ENCODE measurements at regions not wholly inside any gene's neighbourhood (a gene's known extent, or its start where the extent isn't known, plus 50 kb on each side); places are given as distances from the start of the nearest gene placed in this dataset.
"Not testable (repeated sequence)": the region's sequence is repeated elsewhere in the genome, so short reads cannot be mapped to it uniquely, and the experiment has no call there.

DNA sequence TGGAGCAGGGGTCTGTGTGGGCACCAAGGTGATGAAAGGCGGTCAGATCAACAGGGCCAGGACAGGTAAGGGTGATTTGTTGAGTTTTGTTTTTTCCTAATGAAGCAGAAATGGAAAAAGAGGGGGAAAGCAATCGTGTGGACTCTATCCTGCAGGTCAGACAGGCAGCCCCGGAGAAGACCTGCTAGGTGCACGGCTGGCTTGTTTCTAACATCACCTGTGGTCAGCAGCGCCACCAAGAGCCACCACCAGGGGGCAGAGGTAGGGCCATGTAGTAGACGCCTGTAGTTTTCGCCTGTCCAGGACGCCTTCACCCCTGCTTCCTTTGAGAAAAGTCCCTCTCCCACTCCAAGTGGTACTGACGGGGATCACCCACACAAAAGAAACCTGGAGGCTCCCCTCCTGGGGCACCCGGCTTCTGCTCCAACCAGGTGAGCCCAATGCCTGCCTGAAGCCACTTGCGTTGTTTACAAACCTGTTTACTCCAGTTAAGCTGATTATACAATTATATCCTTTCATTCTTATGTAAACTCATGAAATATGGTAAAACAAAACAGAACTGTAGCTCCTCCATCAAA is 54.2 kb upstream of the SEC14L1 start:
- Histone ChIP-seq H3K27me3 (ENCODE audit: insufficient read depth, low read depth) (no peaks in the 10 kb centered on the region), H3K9ac (no peak overlapping the region), H3K27ac (no peak overlapping the region), H3K4me1 (ENCODE audit: low read depth, poor library complexity, severe bottlenecking) (peaks cover 58% of the 10 kb centered on the region), H4K20me1 (ENCODE audit: insufficient read depth) (no peaks in the 10 kb centered on the region), H2AFZ (ENCODE audit: low read depth) (peak overlapping the region; percentile 34), H3K4me2 (peak overlapping the region; percentile 27), H3K36me3 (ENCODE audit: insufficient read depth) (peaks cover 5% of the 10 kb centered on the region; the same call in 1 of the 2 replicates), H3K79me2 (ENCODE audit: insufficient read depth, low read depth) (peaks cover 32% of the 10 kb centered on the region), H3K4me3 (IDR thresholded peaks at IDR 0.05; ENCODE audit: insufficient read depth, low read depth, low read length) (no peak overlapping the region)
- TF ChIP-seq, protein P1, sequence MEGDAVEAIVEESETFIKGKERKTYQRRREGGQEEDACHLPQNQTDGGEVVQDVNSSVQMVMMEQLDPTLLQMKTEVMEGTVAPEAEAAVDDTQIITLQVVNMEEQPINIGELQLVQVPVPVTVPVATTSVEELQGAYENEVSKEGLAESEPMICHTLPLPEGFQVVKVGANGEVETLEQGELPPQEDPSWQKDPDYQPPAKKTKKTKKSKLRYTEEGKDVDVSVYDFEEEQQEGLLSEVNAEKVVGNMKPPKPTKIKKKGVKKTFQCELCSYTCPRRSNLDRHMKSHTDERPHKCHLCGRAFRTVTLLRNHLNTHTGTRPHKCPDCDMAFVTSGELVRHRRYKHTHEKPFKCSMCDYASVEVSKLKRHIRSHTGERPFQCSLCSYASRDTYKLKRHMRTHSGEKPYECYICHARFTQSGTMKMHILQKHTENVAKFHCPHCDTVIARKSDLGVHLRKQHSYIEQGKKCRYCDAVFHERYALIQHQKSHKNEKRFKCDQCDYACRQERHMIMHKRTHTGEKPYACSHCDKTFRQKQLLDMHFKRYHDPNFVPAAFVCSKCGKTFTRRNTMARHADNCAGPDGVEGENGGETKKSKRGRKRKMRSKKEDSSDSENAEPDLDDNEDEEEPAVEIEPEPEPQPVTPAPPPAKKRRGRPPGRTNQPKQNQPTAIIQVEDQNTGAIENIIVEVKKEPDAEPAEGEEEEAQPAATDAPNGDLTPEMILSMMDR (conservative IDR thresholded peaks at IDR 0.05; ENCODE audit: low read depth, low read length), result peak; percentile 92

DNA sequence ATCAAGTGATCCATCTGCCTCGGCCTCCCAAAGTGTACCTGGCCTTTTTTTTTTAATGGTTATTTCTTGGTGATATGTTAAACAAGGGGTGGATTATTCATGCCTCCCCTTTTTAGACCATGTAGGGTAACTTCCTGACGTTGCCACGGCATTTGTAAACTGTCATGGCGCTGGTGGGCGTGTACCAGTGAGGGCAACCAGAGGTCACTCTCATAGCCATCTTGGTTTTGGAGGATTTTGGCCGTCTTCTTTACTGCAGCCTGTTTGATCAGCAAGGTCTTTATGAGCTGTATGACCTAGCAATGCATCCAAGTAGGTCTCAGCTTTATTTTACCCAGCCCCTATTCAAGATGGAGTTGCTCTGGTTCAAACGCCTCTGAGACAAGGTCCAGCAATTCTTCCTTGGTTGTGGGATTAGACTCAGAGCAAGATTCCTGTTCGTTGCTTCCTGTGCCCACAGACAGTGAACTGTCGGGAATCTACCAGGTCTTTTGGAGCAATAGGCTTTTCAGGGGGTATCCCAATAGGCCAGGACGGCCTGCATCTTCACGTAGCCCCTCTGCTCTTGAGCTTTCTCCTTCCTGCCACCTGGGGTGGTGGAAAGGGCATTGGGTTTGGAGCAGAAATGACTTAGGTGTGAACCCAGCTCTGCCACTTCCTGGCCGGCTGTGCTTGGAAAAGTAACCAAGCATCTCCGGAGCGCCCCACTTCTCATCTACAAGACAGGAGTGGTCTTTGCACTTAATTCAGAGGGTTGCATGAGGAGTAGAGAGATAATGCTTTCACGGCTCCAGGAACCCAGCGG is 52.9 kb upstream of the SEC14L1 start:
- no peak overlapping the region for H3K4me3 ChIP-seq (IDR thresholded peaks at IDR 0.05; ENCODE audit: insufficient read depth, low read depth, low read length)
- H3K79me2 ChIP-seq (ENCODE audit: insufficient read depth, low read depth), result peaks cover 46% of the 10 kb centered on the region
- H2AFZ ChIP-seq (ENCODE audit: low read depth), result peak overlapping the region; percentile 93
- no peaks in the 10 kb centered on the region for H3K27me3 ChIP-seq (ENCODE audit: insufficient read depth, low read depth)
- H4K20me1 ChIP-seq (ENCODE audit: insufficient read depth), result no peaks in the 10 kb centered on the region
- H3K4me2 ChIP-seq, result peak overlapping the region; percentile 92
- H3K9ac ChIP-seq, result peak overlapping the region; percentile 99
- peaks cover 14% of the 10 kb centered on the region; the same call in 1 of the 2 replicates for H3K36me3 ChIP-seq (ENCODE audit: insufficient read depth)
- TF ChIP-seq, protein P1 (conservative IDR thresholded peaks at IDR 0.05; ENCODE audit: low read depth, low read length), result no peak
- peak overlapping the region; percentile 89; the same call in 1 of the 2 replicates for H3K27ac ChIP-seq
- H3K4me1 ChIP-seq (ENCODE audit: low read depth, poor library complexity, severe bottlenecking), result peaks cover 70% of the 10 kb centered on the region

DNA sequence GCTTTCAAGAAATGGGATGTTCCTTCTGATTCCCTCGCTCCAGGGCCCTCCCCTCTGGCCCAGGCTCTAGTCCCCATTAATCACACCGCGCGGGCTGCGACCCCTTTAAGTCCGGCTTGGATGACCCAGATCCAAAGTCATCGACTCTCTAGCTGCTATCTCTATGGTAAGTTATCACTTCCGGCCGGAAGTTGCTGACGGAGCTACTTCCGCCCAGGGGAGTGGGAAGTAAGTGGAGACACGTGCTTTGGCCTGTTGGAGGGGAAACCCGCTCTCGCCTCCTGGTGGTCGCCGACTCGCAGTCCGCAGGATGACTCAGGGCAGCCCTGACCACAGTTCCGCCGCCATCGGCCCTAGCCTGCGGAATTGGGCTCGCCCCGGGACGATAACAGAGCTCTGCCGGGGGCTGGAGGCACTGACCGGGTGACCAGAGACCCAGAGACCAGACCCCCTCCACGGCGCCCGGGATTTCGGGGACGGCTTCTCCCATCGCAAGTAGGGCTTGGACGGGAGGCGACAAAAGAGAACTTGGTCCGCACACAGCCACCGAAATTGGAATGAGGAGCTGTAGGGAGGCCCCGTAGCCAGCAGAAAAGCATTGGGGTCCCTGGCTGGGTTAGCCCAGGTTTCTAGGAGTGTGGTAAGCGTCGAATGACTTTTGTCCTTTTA is 52.2 kb upstream of the SEC14L1 start:
- Histone ChIP-seq H3K36me3 (ENCODE audit: insufficient read depth) (peaks cover 17% of the 10 kb centered on the region; the same call in 1 of the 2 replicates), H2AFZ (ENCODE audit: low read depth) (peak overlapping the region; percentile 93), H3K79me2 (ENCODE audit: insufficient read depth, low read depth) (peaks cover 52% of the 10 kb centered on the region), H3K4me1 (ENCODE audit: low read depth, poor library complexity, severe bottlenecking) (peaks cover 70% of the 10 kb centered on the region), H4K20me1 (ENCODE audit: insufficient read depth) (no peaks in the 10 kb centered on the region), H3K9ac (peak overlapping the region; percentile 99), H3K27me3 (ENCODE audit: insufficient read depth, low read depth) (no peaks in the 10 kb centered on the region), H3K27ac (peak overlapping the region; percentile 89), H3K4me3 (IDR thresholded peaks at IDR 0.05; ENCODE audit: insufficient read depth, low read depth, low read length) (no peak overlapping the region), H3K4me2 (peak overlapping the region; percentile 92)
- TF ChIP-seq, protein P1 (conservative IDR thresholded peaks at IDR 0.05; ENCODE audit: low read depth, low read length), result peak; percentile 24; the same call in 1 of the 2 replicates

- peaks cover 70% of the 10 kb centered on the region for H3K4me1 ChIP-seq (ENCODE audit: low read depth, poor library complexity, severe bottlenecking)
- peaks cover 19% of the 10 kb centered on the region; the same call in 1 of the 2 replicates for H3K36me3 ChIP-seq (ENCODE audit: insufficient read depth)
- H3K4me2 ChIP-seq, result peak overlapping the region; percentile 92
- peak overlapping the region; percentile 89 for H3K27ac ChIP-seq
- H4K20me1 ChIP-seq (ENCODE audit: insufficient read depth), result no peaks in the 10 kb centered on the region
- H3K27me3 ChIP-seq (ENCODE audit: insufficient read depth, low read depth), result no peaks in the 10 kb centered on the region
- TF ChIP-seq, protein P1 (conservative IDR thresholded peaks at IDR 0.05; ENCODE audit: low read depth, low read length), result no peak
- peak overlapping the region; percentile 99 for H3K9ac ChIP-seq
- peaks cover 52% of the 10 kb centered on the region for H3K79me2 ChIP-seq (ENCODE audit: insufficient read depth, low read depth)
- peak overlapping the region; percentile 93; the same call in 1 of the 2 replicates for H2AFZ ChIP-seq (ENCODE audit: low read depth)
- H3K4me3 ChIP-seq (IDR thresholded peaks at IDR 0.05; ENCODE audit: insufficient read depth, low read depth, low read length), result no peak overlapping the region
Observed at GRCh38 chr17:77089124-77089490, 51.7 kb upstream of the SEC14L1 start.

- H3K27ac ChIP-seq, result peak overlapping the region; percentile 89; the same call in 1 of the 2 replicates
- not testable (repeated sequence) for H2AFZ ChIP-seq (ENCODE audit: low read depth); H4K20me1 ChIP-seq (ENCODE audit: insufficient read depth); H3K27me3 ChIP-seq (ENCODE audit: insufficient read depth, low read depth); H3K4me3 ChIP-seq (IDR thresholded peaks at IDR 0.05; ENCODE audit: insufficient read depth, low read depth, low read length)
- peaks cover 19% of the 10 kb centered on the region; the same call in 1 of the 2 replicates for H3K36me3 ChIP-seq (ENCODE audit: insufficient read depth)
- H3K79me2 ChIP-seq (ENCODE audit: insufficient read depth, low read depth), result peaks cover 52% of the 10 kb centered on the region
- H3K9ac ChIP-seq, result peak overlapping the region; percentile 99; the same call in 1 of the 2 replicates
- peak overlapping the region; percentile 92 for H3K4me2 ChIP-seq
- H3K4me1 ChIP-seq (ENCODE audit: low read depth, poor library complexity, severe bottlenecking), result peaks cover 75% of the 10 kb centered on the region
Observed at GRCh38 chr17:77089949-77090348, 50.8 kb upstream of the SEC14L1 start.
